ENCODE measurements at regions not wholly inside any gene's neighbourhood (a gene's known extent, or its start where the extent isn't known, plus 50 kb on each side); places are given as distances from the start of the nearest gene placed in this dataset.

- no peaks in the 10 kb centered on the region for H3K27me3 ChIP-seq
- H3K36me3 ChIP-seq = no peaks in the 10 kb centered on the region
- no peak overlapping the region for H3K4me3 ChIP-seq
- H3K9me3 ChIP-seq = no peaks in the 10 kb centered on the region
- DNase-seq = no peak
Measured at GRCh38 chr11:13857828-13858227, 104.7 kb upstream of the SPON1 start.

- Histone ChIP-seq H3K9me3 (no peaks in the 10 kb centered on the region), H3K27me3 (no peaks in the 10 kb centered on the region), H3K36me3 (no peaks in the 10 kb centered on the region), H3K4me3 (no peak overlapping the region)
- DNase-seq = no peak
Measured at GRCh38 chr11:13859892-13860291, 102.6 kb upstream of the SPON1 start.

- Histone ChIP-seq H3K27me3 (no peaks in the 10 kb centered on the region), H3K36me3 (no peaks in the 10 kb centered on the region), H3K9me3 (no peaks in the 10 kb centered on the region), H3K4me3 (no peak overlapping the region)
- no peak for DNase-seq
Measured at GRCh38 chr11:13861411-13861810, 101.1 kb upstream of the SPON1 start.

- no peak for DNase-seq
- H3K9me3 ChIP-seq = no peaks in the 10 kb centered on the region
- H3K27me3 ChIP-seq = no peaks in the 10 kb centered on the region
- no peaks in the 10 kb centered on the region for H3K36me3 ChIP-seq
- no peak overlapping the region for H3K4me3 ChIP-seq
Measured at GRCh38 chr11:13862845-13863392, 99.6 kb upstream of the SPON1 start.

- no peak for DNase-seq
- H3K36me3 ChIP-seq = no peaks in the 10 kb centered on the region
- no peak overlapping the region for H3K4me3 ChIP-seq
- H3K27me3 ChIP-seq = no peaks in the 10 kb centered on the region
- H3K9me3 ChIP-seq = no peaks in the 10 kb centered on the region
Measured at GRCh38 chr11:13868710-13869397, 93.7 kb upstream of the SPON1 start.

- no peak for DNase-seq
- Histone ChIP-seq H3K27me3 (no peaks in the 10 kb centered on the region), H3K36me3 (no peaks in the 10 kb centered on the region), H3K9me3 (no peaks in the 10 kb centered on the region), H3K4me3 (no peak overlapping the region)
Measured at GRCh38 chr11:13869398-13869886, 93.1 kb upstream of the SPON1 start.

GRCh38 chr11:13874597-13874996 lies 87.9 kb upstream of the SPON1 start:
- H3K36me3 ChIP-seq = no peaks in the 10 kb centered on the region
- no peaks in the 10 kb centered on the region for H3K9me3 ChIP-seq
- H3K4me3 ChIP-seq = no peak overlapping the region
- no peaks in the 10 kb centered on the region for H3K27me3 ChIP-seq
- DNase-seq = no peak

GRCh38 chr11:13875643-13876042 lies 86.9 kb upstream of the SPON1 start:
- Histone ChIP-seq H3K36me3 (no peaks in the 10 kb centered on the region), H3K9me3 (no peaks in the 10 kb centered on the region), H3K4me3 (no peak overlapping the region), H3K27me3 (no peaks in the 10 kb centered on the region)
- no peak for DNase-seq

- H3K4me3 ChIP-seq = no peak overlapping the region
- no peaks in the 10 kb centered on the region for H3K9me3 ChIP-seq
- no peak for DNase-seq
- no peaks in the 10 kb centered on the region for H3K27me3 ChIP-seq
- H3K36me3 ChIP-seq = no peaks in the 10 kb centered on the region
Measured at GRCh38 chr11:13876423-13876822, 86.1 kb upstream of the SPON1 start.

GRCh38 chr11:13878077-13878476 lies 84.4 kb upstream of the SPON1 start:
- no peak for DNase-seq
- Histone ChIP-seq H3K4me3 (no peak overlapping the region), H3K27me3 (no peaks in the 10 kb centered on the region), H3K9me3 (no peaks in the 10 kb centered on the region), H3K36me3 (no peaks in the 10 kb centered on the region)

GRCh38 chr11:13880634-13881033 lies 81.9 kb upstream of the SPON1 start:
- H3K4me3 ChIP-seq = no peak overlapping the region
- no peaks in the 10 kb centered on the region for H3K27me3 ChIP-seq
- H3K36me3 ChIP-seq = no peaks in the 10 kb centered on the region
- DNase-seq = no peak
- H3K9me3 ChIP-seq = no peaks in the 10 kb centered on the region

- H3K4me3 ChIP-seq = no peak overlapping the region
- no peaks in the 10 kb centered on the region for H3K27me3 ChIP-seq
- DNase-seq = no peak
Measured at GRCh38 chr11:13881226-13881905, 81.2 kb upstream of the SPON1 start.

GRCh38 chr11:13883042-13883441 lies 79.5 kb upstream of the SPON1 start:
- Histone ChIP-seq H3K36me3 (no peaks in the 10 kb centered on the region), H3K4me3 (no peak overlapping the region), H3K27me3 (no peaks in the 10 kb centered on the region), H3K9me3 (no peaks in the 10 kb centered on the region)
- DNase-seq = no peak

More at GRCh38 chr11:13881226-13881905, 81.2 kb upstream of the SPON1 start:
- no peaks in the 10 kb centered on the region for H3K36me3 ChIP-seq
- no peaks in the 10 kb centered on the region for H3K9me3 ChIP-seq

GRCh38 chr11:13883589-13883988 lies 78.9 kb upstream of the SPON1 start:
- no peaks in the 10 kb centered on the region for H3K36me3 ChIP-seq
- no peak overlapping the region for H3K4me3 ChIP-seq
- no peaks in the 10 kb centered on the region for H3K27me3 ChIP-seq
- DNase-seq = no peak
- no peaks in the 10 kb centered on the region for H3K9me3 ChIP-seq

- no peak for DNase-seq
- no peaks in the 10 kb centered on the region for H3K36me3 ChIP-seq
- H3K4me3 ChIP-seq = no peak overlapping the region
- no peaks in the 10 kb centered on the region for H3K9me3 ChIP-seq
- H3K27me3 ChIP-seq = no peaks in the 10 kb centered on the region
Measured at GRCh38 chr11:13884158-13884799, 78.2 kb upstream of the SPON1 start.

GRCh38 chr11:13885083-13885482 lies 77.4 kb upstream of the SPON1 start:
- Histone ChIP-seq H3K27me3 (no peaks in the 10 kb centered on the region), H3K4me3 (no peak overlapping the region), H3K36me3 (no peaks in the 10 kb centered on the region), H3K9me3 (no peaks in the 10 kb centered on the region)
- DNase-seq = no peak

- no peak overlapping the region for H3K4me3 ChIP-seq
- DNase-seq = no peak
Measured at GRCh38 chr11:13889552-13890249, 72.8 kb upstream of the SPON1 start.

More at GRCh38 chr11:13889552-13890249, 72.8 kb upstream of the SPON1 start:
- Histone ChIP-seq H3K27me3 (no peaks in the 10 kb centered on the region; the same call in 1 of the 2 replicates), H3K9me3 (no peaks in the 10 kb centered on the region), H3K36me3 (no peaks in the 10 kb centered on the region)

All from MG63 (cell line).